NCI-H526 treated with DMSO at 0.1 percent for 48 hours (cell line): ENCODE measurements at regions not wholly inside any gene's neighbourhood (a gene's known extent, or its start where the extent isn't known, plus 50 kb on each side); places are given as distances from the start of the nearest gene placed in this dataset.
"Not testable (repeated sequence)": the region's sequence is repeated elsewhere in the genome, so short reads cannot be mapped to it uniquely, and the experiment has no call there.

Source experiments
- DNase-seq: peaks from one replicate; lab custom pipeline; 2025; lab: John Stamatoyannopoulos, UW

GRCh38 chr15:92763459-92763858 lies 107.9 kb upstream of the FAM174B start:
- DNase-seq: no peak

- not testable (repeated sequence) for DNase-seq
Observed at GRCh38 chr15:92768131-92768530, 112.6 kb upstream of the FAM174B start.

DNA sequence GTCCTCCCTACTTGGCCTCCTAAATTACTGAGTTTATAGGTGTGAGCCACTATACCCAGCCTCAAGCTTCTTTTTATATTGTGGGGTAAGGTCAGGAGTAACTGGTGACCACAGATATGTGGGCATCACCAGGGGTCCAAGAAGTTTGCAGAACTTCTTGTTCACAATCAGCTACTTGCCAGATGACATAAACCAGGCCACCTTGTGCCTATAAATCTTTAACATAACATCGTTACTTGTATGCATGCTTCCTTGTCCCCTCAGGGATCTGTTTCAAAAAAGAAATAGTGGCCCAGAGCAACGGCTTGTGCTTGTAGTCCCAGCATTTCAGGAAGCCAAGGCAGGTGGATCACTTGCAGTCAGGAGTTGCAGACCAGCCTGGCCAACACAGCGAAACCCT lies 115.1 kb upstream of the FAM174B start:
- DNase-seq: no peak

DNA sequence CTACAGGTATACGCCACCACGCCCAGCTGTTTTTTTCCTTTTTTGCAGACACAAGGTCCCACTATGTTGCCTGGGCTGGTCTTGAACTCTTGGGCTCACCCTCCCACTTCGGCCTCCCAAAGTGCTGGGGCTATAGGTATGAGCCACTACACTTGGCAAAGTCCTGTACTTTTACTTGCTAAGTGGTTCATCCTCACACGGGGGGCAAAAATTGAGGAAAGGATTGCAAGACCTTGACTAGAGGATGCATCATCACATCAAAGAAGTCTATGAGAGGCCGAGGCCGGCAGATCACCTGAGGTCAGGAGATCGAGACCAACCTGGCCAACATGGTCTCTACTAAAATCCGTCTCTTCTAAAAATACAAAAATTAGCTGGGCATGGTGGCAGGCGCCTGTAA lies 116.5 kb upstream of the FAM174B start:
- no peak for DNase-seq

DNA sequence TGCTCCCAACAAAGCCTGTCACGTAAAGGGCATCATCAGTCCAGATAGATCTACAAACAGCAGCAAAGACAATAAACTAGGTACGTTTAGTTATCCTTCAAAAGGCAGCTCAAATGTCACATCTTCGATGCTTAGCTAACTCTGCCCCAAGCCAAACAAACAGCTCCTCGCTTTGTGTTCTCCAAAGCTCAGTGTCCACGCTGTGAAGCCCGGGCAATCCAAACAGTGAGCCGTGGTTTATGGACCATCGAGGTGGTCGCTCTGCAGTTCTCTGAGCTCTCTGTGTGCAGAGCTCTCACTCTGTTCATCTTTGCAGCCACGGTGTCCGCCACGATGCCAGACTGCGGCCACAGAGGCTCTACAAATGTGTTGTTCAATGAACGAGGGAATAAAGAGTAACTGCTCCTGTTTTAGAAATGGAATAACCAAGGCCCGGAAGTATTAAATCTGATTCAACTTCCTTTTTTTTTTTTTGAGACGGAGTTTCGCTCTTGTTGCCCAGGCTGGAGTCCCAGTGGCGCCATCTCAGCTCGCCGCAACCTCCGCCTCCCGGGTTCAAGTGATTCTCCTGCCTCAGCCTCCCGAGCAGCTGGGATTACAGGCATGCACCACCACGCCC lies 117.2 kb upstream of the FAM174B start:
- DNase-seq: no peak

GRCh38 chr15:92773340-92773739 lies 117.8 kb upstream of the FAM174B start:
- DNase-seq: no peak

- DNase-seq: no peak
Observed at GRCh38 chr15:92779874-92780273, 120.2 kb upstream of the CHD2 start.

DNA sequence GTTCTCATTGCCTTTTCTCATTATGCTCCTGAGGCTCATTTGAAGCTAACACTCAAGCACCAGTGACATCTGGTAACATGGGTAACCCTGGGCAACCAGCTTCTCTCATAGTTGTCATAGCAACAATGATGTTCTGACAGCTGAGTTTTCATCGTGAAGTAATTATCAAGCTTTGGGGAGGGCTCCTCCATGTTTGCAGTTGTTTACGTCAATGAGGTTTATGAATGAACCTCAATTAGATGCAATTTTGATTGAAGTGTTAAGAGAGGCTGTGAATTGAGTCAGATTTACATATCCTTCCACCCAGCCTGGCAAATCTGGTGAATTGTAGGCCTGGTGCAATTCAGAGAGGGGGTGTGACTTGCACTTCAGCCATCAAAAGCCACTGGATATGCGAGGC lies 119.3 kb upstream of the CHD2 start:
- DNase-seq: no peak

GRCh38 chr15:92781925-92782453 lies 118.1 kb upstream of the CHD2 start:
- DNase-seq: no peak

DNA sequence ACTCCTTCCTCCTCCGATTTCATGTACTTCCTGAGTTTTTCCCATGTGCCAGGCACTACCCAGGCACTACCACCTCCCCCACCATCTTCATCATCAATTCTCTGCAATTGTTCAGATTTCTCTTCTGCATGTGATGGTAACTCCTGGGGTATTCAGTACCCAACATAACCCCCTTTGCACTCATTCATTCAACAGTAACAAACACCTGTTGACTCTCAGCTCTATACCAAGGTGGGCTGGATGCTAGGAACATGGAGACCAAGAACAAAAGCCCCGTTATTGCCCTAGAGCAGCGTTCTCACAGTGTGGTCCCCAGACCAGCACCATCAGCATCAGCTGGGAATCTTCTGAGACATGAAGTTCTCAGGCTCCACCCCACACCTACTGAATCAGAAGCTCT lies 113.0 kb upstream of the CHD2 start:
- DNase-seq: no peak

DNA sequence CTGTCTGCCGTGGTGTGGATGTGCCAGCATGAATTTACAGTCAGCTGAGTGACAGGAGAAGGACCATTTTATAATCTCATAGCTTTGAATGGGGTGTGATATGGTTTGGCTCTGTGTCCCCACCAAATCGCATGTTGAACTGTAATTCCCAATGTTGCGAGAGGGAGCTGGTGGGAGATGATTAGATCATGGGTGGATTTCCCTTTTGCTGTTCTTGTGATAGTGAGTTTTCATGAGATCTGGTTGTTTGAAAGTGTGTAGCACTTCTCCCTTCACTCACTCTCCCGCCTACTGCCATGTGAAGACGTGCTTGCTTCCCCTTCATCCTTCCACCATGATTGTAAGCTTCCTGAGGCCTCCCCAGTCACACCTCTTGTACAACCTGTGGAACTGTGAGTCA lies 111.9 kb upstream of the CHD2 start:
- no peak for DNase-seq

- not testable (repeated sequence) for DNase-seq
Observed at GRCh38 chr15:92788793-92789192, 111.3 kb upstream of the CHD2 start.

DNA sequence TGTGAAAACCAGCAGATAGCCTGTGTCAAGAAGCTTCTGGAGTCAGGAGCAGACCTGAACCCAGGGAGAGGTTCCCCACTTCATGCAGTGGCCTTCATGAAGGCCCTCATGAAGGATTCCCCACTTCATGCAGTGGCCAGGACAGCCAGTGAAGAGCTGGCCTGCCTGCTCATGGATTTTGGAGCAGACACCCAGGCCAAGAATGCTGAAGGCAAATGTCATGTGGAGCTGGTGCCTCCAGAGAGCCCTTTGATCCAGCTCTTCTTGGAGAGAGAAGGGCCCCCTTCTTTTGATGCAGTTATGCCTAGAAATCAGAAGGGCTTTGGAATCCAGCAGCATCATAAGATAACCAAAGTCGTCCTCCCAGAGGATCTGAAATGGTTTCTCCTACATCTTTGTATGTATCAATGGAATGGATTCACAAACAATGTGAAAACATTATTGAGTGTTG lies 103.9 kb upstream of the CHD2 start:
- DNase-seq: no peak

GRCh38 chr15:92797168-92798052 lies 102.7 kb upstream of the CHD2 start:
- peak; percentile 74 for DNase-seq

DNA sequence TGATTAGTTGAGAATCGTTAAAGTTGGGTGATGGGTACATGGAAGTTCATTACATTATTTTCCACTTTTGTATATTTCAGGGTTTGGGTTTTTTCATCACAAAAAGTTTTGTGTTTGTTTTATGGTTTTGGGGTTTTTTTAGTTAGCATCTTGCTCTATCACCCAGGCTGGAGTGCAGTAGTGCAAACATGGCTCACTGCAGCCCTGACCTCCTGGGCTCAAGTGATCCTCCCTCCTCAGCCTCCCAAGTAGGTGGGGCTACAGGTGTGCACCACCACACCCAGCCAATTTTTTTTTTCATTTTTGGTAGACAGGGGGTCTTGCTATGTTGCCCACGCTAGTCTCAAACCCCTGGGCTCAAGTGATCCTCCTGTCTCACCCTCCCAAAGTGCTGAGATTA lies 100.1 kb upstream of the CHD2 start:
- DNase-seq: no peak

DNA sequence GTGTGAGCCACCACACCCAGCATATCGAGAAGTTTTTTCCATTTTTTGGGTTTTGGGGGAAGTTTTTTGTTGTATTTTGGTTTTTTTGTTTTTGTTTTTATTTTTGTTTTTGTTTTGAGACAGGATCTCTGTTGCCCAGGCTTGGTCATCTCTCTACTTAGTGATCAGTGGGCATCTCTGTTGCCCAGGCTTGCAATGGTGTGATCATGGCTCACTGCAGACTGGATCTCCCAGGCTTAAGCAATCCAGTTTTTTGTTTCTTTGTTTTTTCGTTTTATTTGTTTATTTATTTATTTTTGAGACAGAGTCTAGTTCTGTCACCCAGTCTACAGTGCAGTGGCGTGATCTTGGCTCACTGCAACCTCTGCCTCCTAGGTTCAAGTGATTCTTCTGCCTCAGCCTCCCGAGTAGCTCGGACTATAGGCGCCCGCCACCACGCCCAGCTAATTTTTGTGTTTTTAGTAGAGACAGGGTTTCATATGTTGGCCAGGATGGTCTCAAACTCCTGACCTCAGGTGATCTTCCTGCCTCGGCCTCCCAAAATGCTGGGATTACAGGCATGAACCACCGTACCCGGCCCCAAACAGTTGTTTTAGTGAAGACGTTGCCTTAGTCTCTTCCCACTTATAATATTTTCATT lies 99.6 kb upstream of the CHD2 start:
- not testable (repeated sequence) for DNase-seq

DNA sequence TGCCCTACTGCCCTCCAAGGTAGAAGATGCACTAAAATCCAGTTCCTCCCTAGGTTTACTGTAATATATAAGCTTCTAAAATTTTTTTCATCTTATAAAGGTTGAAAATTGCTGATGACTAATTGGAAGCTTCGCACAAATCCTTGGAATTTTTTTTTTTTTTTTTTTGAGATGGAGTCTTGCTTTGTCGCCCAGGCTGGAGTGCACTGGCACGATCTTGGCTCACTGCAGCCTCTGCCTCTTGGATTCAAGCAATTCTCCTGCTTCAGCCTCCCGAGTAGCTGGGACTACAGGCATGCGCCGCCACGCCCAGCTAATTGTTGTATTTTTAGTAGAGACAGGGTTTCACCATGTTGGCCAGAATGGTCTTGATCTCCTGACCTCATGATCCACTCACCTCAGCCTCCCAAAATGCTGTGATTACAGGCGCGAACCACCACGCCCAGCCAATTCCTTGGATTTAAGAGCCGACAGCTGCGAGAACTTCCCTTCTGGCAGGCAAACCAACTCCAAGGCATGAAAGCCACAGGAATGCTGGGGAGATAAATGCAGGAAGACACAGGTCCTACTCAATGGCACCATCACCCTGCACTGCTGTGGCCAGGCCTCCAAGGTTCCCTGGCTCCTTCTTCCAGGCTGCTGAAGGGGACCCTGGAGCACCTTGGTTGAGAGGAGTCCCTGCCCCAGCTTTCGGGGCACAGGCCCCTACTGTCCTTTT lies 98.9 kb upstream of the CHD2 start:
- not testable (repeated sequence) for DNase-seq

- DNase-seq: no peak
Observed at GRCh38 chr15:92801774-92802464, 98.2 kb upstream of the CHD2 start.

DNA sequence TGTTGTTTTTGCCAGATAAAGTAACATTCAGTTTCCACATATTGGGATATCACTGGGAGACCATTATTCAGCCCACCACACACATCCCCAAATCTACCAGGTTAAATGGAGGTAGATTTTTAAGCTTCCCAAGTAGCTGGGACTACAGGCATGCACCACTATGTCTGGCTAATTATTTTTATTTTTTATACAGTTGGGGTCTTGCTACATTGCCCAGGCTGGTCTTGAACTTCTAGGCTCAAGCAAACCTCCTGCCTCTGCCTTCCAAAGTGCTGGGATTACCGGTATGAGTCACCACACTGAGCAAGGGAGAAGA lies 96.6 kb upstream of the CHD2 start:
- DNase-seq: no peak

DNA sequence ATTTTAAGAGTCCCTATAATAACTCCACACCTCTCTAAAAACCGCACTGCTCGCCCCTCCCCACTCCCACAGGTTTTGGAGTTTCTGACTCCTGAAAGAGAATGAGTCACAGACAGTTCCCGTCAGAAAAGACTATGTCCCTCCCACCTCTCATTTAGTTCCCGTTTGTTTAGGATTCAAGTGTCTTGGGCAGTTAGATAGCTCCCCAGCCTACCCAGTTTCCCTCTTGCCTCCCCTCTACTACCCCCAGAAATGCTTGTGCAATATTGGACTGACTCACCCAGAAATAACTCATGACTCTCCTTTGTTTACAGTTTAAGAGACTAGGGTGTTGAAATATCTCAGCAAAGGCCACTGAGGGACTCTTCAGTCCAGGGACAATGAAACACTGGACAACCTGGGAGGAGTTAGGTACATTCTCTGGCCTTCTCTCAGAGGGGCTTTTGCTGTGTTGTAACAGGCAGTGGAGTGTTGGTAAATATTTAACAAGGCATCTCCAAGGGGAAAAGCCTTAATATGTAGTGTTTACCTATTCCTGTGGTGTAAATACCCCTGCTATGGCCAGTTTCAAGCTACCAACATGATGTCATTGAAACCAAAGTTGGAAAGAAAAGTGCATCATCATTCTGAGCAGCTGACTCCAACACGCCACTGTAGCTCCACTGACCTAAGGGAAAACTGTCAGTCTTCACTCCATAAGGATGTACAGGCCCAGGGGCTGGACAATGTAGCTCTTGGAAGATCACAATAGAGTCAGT lies 96.1 kb upstream of the CHD2 start:
- no peak for DNase-seq

- DNase-seq: not testable (repeated sequence)
Observed at GRCh38 chr15:92804610-92804936, 95.6 kb upstream of the CHD2 start.
